NCI-H2029 treated with DMSO at 0.1 percent for 48 hours (cell line): ENCODE measurements at regions not wholly inside any gene's neighbourhood (a gene's known extent, or its start where the extent isn't known, plus 50 kb on each side); places are given as distances from the start of the nearest gene placed in this dataset.
A peak's percentile ranks its signal among the peaks of the same experiment; 100 is the strongest.
"Not testable (repeated sequence)": the region's sequence is repeated elsewhere in the genome, so short reads cannot be mapped to it uniquely, and the experiment has no call there.

Experiments
- DNase-seq: peaks from one replicate; lab custom pipeline; 2025; lab: John Stamatoyannopoulos, UW

DNA sequence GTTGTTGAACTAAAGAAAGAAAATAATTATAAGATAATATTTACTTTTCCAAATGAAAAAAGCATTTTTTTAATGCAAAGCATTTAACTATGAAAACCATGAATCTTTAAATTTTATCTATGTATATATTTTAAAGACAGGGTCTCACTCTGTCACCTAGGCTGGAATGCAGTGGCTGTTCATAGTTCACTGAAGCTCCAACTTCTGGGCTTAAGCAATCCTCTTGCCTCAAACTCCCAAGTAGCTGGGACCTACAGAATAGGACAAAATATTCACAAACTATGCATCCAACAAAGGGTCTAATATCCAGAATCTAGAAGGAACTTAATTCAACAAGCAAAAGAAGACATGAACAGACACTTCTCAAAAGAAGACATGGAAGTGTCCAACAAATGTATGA, 55.9 kb upstream of the ALB start:
- DNase-seq, result no peak

DNA sequence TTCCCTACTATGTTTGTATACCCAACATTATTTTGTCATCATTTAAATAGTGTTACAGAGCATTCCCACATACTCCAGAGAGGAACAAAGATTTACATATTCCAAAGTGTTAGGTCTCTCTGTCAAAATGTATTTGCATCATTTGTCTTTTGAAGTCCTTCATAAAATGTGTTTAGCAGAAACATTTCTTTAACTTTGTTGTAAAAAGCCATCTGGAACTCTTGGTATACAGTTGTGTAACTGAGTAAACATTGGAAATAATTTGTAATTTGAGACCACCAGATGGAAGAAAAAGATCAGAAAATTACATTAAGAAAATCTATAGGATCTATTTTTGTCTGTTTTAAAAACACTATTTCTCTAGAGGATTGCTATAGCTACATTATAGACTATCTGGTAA, 56.6 kb upstream of the ALB start:
- DNase-seq, result no peak

DNA sequence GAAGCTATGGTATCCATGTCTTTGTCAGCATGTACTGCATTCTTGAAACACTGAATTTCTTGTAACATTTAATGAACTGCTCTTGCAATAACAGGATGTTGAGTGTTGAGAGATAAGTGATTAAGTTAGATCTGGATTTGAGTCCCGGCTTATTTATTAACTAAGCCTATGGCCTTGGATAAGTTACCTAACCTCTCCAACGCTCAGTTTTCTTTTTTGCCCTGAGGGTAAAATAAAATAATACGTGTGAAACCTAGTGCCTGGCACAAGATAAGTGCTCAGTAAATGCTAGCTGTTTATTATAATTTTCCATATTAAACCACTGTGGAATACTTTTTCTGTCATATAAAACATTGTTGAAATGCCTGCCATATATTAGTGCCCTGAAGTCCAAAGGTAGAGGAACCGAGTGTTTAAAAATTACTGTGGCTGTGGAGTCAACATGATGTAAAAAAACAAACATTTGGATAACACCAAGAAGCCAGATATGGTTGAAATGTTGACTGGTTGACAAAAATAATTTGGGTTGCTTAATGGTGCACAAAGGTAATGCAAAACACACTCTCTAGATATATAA, 58.6 kb upstream of the ALB start:
- no peak for DNase-seq

DNA sequence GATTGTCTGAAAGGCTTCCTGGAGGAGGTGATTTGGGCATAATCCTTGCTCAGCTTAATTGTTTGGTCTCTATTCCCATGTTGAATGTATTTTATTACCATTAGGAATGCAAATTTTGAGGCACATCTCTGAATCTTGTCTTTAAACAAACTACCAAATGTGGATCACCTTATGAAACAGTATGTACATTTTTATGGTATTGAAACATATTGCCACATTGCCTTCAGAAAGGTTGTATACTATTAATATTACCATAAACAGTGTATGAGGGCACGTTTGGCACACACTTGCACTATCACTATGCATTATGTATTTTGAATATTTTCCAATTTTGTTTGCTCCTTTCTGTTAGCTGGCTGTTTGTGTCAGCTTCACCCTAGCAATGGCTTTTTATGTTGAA, 60.0 kb upstream of the ALB start:
- DNase-seq, result no peak

DNA sequence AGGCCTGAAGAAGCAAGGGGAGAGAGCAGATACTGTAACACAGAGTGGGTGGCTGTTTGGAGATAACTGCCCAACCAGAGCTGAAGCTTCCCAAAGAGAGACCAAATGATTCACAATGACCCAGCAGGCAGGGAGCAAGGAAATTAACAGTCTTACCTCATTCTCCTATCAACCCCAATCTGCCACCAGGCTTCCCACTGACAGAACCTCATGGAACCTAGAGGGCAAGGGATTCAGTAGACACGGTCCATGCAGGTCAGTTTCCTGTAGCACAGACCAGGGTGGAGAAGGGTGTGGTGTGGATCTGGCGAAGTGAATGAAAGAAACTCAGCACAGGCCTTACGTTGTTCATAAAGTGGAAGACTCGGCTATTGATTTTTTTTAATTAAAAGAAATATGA, 60.7 kb upstream of the ALB start:
- no peak for DNase-seq

DNA sequence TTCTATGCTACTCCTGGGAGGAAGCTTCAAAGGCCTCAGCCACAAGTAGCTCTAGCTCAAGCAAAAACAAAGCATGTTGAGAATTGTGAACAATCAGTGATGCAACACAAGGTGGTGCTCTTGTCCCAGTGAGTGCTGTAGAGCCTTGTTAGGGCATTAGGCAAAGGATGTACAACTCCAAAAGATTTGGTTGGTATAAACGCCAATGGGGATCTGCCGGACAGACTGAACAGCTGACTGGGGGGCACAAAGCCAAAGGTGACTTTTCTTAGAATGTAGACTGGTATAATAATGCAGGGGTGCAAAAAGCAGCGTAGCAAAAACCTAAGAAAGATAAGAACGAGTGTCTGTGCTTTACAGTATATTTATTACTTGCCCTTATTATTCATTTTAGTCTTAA, 62.6 kb upstream of the ALB start:
- DNase-seq, result peak; percentile 22

DNA sequence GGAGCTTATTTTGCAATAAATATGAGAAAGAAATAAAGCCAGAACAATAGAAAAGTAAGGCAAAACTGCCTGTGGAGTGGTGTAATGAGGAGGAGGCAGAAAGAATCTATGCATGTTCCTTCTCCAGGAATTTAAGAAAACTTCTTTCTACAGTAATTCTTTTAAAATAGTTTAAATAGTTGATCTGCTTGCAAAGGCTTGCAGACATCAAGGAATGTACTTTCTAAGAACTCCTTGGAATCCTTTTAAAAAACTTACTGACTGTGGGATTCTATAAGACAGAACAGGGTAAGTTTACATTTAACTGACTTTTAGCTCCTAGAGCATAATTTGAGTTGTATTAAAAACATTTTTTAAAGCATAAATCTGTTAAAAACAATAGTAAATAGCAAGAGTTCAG, 63.2 kb upstream of the ALB start:
- DNase-seq, result no peak

DNA sequence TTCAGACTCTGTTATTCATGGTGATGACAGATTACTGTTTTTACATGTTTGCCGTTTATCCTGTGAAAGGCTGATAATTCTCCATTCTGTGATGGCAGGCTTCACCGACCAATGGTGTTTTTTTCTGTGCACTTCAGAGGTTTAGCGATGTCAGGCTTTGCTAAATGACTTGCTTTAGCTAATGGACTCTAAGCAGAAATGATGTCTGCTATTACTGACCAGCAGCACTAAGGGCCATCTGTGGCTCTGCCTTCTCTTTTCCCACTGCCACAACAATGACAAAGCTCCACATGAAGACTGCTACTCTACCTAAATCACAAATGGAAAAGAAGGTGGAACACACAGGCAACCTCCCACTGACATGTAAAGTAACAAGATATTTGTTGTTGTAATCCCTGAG, 68.4 kb upstream of the ALB start:
- DNase-seq, result no peak

DNA sequence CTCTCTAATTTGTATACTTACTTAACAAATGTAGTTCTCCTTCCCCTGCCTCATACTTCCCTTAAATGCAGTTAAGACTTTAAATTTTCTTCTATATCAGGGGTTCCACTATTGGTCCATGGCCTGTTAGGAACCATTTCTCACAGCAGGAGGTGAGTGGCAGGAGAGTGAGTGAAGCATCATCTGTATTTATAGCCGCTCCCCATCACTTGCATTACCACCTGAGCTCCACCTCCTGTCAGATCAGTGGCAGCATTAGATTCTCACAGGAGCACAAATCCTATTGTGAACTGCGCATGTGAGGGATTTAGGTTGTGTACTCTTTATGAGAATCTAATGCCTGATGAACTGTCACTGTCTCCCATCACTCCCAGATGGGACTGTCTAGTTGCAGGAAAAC, 72.1 kb upstream of the ALB start:
- not testable (repeated sequence) for DNase-seq

DNA sequence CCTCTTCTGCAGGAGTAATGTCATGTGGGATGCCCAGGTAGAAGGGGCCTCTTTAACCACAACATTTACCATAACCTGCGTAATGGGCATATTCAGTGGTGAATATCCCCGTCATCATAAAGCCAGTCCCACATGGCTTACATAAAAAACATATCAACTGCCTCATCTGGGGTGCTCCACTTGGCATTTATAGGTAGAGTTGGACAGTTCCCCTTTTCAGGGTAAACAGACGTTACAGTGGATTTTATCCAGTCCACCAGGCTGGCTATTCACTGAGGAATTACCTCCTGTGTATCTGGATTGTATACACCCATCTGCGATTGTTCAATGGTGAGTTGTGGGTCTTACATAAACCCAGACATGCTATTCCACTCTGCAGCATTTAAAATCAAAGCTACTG, 70.7 kb upstream of the ANKRD17 start:
- no peak for DNase-seq

DNA sequence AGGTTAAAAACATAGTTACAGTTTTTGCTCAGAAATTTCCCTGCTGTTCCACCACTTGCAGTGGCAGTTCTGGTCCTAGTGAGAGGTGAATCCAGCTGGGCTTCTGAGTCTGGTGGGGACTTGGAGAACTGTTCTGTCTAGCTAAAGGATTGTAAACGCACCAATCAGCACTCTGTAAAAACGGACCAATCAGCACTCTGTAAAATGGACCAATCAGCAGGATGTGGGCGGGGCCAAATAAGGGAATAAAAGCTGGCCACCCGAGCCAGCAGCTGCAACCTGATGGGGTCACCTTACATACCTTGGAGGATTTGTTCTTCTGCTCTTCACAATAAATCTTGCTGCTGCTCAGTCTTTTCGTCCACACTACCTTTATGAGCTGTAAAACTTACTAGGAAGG, 67.2 kb upstream of the ANKRD17 start:
- DNase-seq, result not testable (repeated sequence)

DNA sequence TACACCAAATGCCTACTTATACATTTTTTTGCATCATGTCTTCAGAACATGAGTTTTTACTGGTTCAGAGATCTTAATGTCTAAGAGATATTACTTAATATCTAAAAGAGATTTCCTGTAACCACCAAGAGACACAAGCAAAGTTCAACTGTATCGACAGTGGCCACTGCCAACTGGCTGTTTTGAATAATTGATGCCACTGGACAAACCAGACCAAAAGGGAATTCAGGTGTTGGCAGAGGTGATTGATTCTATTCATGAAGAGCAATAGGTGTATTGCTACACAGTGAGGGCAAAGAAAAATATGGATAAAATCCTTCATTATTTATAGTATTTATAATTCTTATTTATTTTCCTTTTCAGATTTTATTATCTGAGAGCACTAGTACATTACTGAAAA, 58.5 kb upstream of the ANKRD17 start:
- no peak for DNase-seq

DNA sequence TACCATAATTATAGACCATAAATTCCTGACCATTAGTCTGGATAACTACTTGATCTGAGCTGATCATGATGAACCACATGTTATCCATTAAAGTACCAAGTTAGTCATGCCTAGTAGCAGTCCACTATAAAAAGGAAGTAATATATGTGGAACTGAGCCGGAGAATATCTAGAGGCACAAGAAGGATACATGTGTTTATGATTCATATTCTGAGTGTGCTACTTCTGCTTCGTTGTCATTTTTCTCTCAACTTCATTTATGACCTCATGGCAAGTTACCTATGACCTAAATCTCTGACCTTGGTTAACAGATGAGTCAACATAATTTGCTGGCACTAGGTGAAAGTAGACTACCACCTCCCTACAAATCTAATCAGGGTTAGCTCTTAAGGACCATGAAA, 56.5 kb upstream of the ANKRD17 start:
- no peak for DNase-seq

DNA sequence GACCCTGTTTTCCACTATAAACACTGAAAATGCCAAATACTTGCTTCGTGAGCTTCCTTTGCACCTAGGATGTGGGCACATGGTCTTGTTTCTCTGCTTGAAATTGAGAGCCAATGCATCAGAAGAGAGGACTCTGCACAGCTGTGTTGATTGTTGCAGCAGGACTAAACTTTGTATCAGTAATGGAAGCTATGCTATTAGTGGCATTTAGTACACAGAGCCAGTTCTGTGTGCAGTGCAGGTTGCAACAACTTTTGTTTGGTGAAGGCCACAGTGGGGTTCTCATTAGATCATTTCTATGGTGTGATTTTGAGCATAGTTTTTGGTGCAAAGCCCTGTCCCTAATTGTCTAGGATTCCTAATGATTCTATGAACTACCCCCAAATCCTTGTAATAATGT, 54.4 kb upstream of the ANKRD17 start:
- DNase-seq, result no peak

DNA sequence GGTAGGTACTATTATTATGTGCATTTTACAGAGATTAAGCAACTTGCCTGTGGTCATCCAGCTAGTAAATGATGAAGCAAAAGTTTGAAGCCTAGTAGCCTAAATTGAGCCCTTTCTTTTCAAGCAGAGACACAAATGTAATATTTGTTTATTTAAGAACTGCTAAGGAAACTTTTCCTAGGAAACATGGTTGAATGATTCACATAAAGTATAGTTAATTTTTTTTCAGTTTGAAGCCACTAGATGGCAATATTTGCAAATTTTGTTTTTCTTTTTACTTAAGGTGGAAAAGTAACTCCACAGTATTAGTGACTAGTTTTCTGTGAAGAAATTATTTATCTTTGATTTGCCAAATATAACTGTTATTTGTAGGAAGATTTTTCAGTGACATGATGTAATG, 52.8 kb upstream of the ANKRD17 start:
- peak; percentile 18 for DNase-seq

DNA sequence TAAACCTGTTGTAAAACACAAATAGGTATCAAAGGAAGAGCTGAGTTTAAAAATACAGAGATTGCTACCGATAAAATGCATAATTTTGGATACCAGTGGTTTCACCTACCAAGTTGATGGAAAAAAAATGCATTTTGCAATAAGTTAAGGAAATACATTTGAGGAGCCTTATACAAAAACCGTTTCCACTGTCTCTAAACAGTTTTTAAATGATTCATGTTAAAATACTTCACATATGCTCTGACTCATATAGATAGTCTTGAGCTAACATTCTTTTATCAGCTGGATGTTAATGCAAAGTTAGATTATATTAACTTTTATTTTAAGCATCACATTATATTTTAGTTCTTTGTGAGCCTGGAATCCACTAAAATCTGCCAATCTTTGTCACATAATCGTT, 50.6 kb upstream of the ANKRD17 start:
- no peak for DNase-seq
